HG02884 (cell line): ENCODE measurements at regions not wholly inside any gene's neighbourhood (a gene's known extent, or its start where the extent isn't known, plus 50 kb on each side); places are given as distances from the start of the nearest gene placed in this dataset.
A peak's percentile ranks its signal among the peaks of the same experiment; 100 is the strongest.

Experiments used
- ATAC-seq: cut with Tn5 transposase; IDR thresholded peaks from one replicate; pipeline ENCODE4 v1.9.1; 2021; ENCODE audit warnings: mild to moderate bottlenecking, moderate library complexity; ENCODE audit not compliant: unreplicated experiment

- ATAC-seq = no peak
These were observed 58.6 kb downstream of the LIG4 start for GRCh38 chr13:108156749-108157148.

GRCh38 chr13:108155185-108156106 is 59.9 kb downstream of the LIG4 start:
- ATAC-seq = peak; percentile 57

- no peak for ATAC-seq
These were observed 60.9 kb downstream of the LIG4 start for GRCh38 chr13:108154421-108154858.

GRCh38 chr13:108146642-108147041 is 68.7 kb downstream of the LIG4 start:
- no peak for ATAC-seq

- ATAC-seq = no peak
These were observed 72.5 kb downstream of the LIG4 start for GRCh38 chr13:108142702-108143436.

GRCh38 chr13:108137176-108137575 is 78.2 kb downstream of the LIG4 start:
- ATAC-seq = no peak

- no peak for ATAC-seq
These were observed 87.9 kb downstream of the LIG4 start for GRCh38 chr13:108127406-108127805.

GRCh38 chr13:108126056-108126455 is 89.3 kb downstream of the LIG4 start:
- no peak for ATAC-seq

- no peak for ATAC-seq
These were observed 93.9 kb downstream of the LIG4 start for GRCh38 chr13:108121406-108121805.

GRCh38 chr13:108120856-108121255 is 94.5 kb downstream of the LIG4 start:
- ATAC-seq = no peak

GRCh38 chr13:108120302-108120701 is 95.0 kb downstream of the LIG4 start:
- ATAC-seq = no peak

- ATAC-seq = peak; percentile 52
These were observed 99.6 kb downstream of the LIG4 start for GRCh38 chr13:108115738-108116137.

- no peak for ATAC-seq
These were observed 101.9 kb downstream of the LIG4 start for GRCh38 chr13:108113407-108113806.

- no peak for ATAC-seq
These were observed 110.6 kb downstream of the LIG4 start for GRCh38 chr13:108104736-108105135.

- no peak for ATAC-seq
These were observed 112.6 kb downstream of the LIG4 start for GRCh38 chr13:108102771-108103170.

- no peak for ATAC-seq
These were observed 118.9 kb downstream of the LIG4 start for GRCh38 chr13:108096301-108096915.

GRCh38 chr13:108095036-108095435 is 120.3 kb downstream of the LIG4 start:
- no peak for ATAC-seq

- ATAC-seq = no peak
These were observed 121.7 kb downstream of the LIG4 start for GRCh38 chr13:108093616-108094015.

- no peak for ATAC-seq
These were observed 127.5 kb downstream of the LIG4 start for GRCh38 chr13:108087810-108088209.

GRCh38 chr13:108086678-108087077 is 128.7 kb downstream of the LIG4 start:
- no peak for ATAC-seq

- ATAC-seq = no peak
These were observed 130.5 kb downstream of the LIG4 start for GRCh38 chr13:108084840-108085239.
